Hematopoietic multipotent progenitor cell treated with erythropoietin and hydrocortisone succinate and interleukin-3 and kit ligand, for 17 days (in vitro differentiated cells): ENCODE measurements at regions not wholly inside any gene's neighbourhood (a gene's known extent, or its start where the extent isn't known, plus 50 kb on each side); places are given as distances from the start of the nearest gene placed in this dataset.
"Not testable (repeated sequence)": the region's sequence is repeated elsewhere in the genome, so short reads cannot be mapped to it uniquely, and the experiment has no call there.

Source experiments
- DNase-seq: peaks from one replicate; pipeline ENCODE4 v3.0.0-alpha.2; 2015; ENCODE audit warnings: low spot score

- no peak for DNase-seq
Observed at GRCh38 chr5:153258469-153258868, 232.0 kb upstream of the GRIA1 start.

- DNase-seq, result no peak
Observed at GRCh38 chr5:153267506-153267905, 223.0 kb upstream of the GRIA1 start.

GRCh38 chr5:153275695-153276094 is 214.8 kb upstream of the GRIA1 start:
- no peak for DNase-seq

- DNase-seq, result no peak
Observed at GRCh38 chr5:153276151-153276550, 214.3 kb upstream of the GRIA1 start.

GRCh38 chr5:153296251-153296844 is 194.1 kb upstream of the GRIA1 start:
- not testable (repeated sequence) for DNase-seq

- DNase-seq, result no peak
Observed at GRCh38 chr5:153299891-153300290, 190.6 kb upstream of the GRIA1 start.

GRCh38 chr5:153308282-153308681 is 182.2 kb upstream of the GRIA1 start:
- no peak for DNase-seq

- DNase-seq, result no peak
Observed at GRCh38 chr5:153318556-153318955, 171.9 kb upstream of the GRIA1 start.

- DNase-seq, result no peak
Observed at GRCh38 chr5:153321478-153321877, 169.0 kb upstream of the GRIA1 start.

- DNase-seq, result no peak
Observed at GRCh38 chr5:153340139-153340538, 150.3 kb upstream of the GRIA1 start.

GRCh38 chr5:153340738-153341137 is 149.7 kb upstream of the GRIA1 start:
- no peak for DNase-seq

GRCh38 chr5:153342487-153342886 is 148.0 kb upstream of the GRIA1 start:
- DNase-seq, result no peak

- DNase-seq, result no peak
Observed at GRCh38 chr5:153347611-153348010, 142.9 kb upstream of the GRIA1 start.

- no peak for DNase-seq
Observed at GRCh38 chr5:153350175-153350883, 140.1 kb upstream of the GRIA1 start.

- DNase-seq, result no peak
Observed at GRCh38 chr5:153352685-153353219, 137.7 kb upstream of the GRIA1 start.

GRCh38 chr5:153357493-153358112 is 132.9 kb upstream of the GRIA1 start:
- DNase-seq, result no peak

GRCh38 chr5:153358315-153358976 is 132.0 kb upstream of the GRIA1 start:
- DNase-seq, result no peak

- no peak for DNase-seq
Observed at GRCh38 chr5:153360860-153361259, 129.6 kb upstream of the GRIA1 start.

- no peak for DNase-seq
Observed at GRCh38 chr5:153361735-153362409, 128.6 kb upstream of the GRIA1 start.

GRCh38 chr5:153365547-153365946 is 124.9 kb upstream of the GRIA1 start:
- no peak for DNase-seq

GRCh38 chr5:153367466-153367865 is 123.0 kb upstream of the GRIA1 start:
- DNase-seq, result no peak
